Neural crest cell (in vitro differentiated cells): ENCODE measurements at regions not wholly inside any gene's neighbourhood (a gene's known extent, or its start where the extent isn't known, plus 50 kb on each side); places are given as distances from the start of the nearest gene placed in this dataset.

ENCODE experiments used
- DNase-seq: peaks from one replicate; pipeline ENCODE4 v3.0.0; 2021; ENCODE audit warnings: low read depth, mixed read lengths, low spot score
- H3K27ac Mint-ChIP-seq: one replicate; pipeline ENCODE4 v1.8.0; 2021; ENCODE audit warnings: mild to moderate bottlenecking, mixed read lengths; ENCODE audit not compliant: unreplicated experiment
- H3K27me3 Mint-ChIP-seq: 2 replicates; pipeline ENCODE4 v1.8.0; 2021; ENCODE audit warnings: low read depth, mild to moderate bottlenecking, mixed read lengths
- H3K36me3 Mint-ChIP-seq: 2 replicates; pipeline ENCODE4 v1.8.0; 2021; ENCODE audit warnings: low read depth, mild to moderate bottlenecking, mixed read lengths
- H3K4me1 Mint-ChIP-seq: 2 replicates; pipeline ENCODE4 v1.8.0; 2021; ENCODE audit warnings: mixed read lengths
- H3K4me3 Mint-ChIP-seq: one replicate; pipeline ENCODE4 v1.8.0; 2021; ENCODE audit warnings: mild to moderate bottlenecking, mixed read lengths
- H3K9me3 Mint-ChIP-seq: 2 replicates; pipeline ENCODE4 v1.8.0; 2021; ENCODE audit warnings: mixed read lengths
- CTCF ChIP-seq: fragments of 200-600 bp; sonication (generic); conservative IDR thresholded peaks from 2 replicates; pipeline ENCODE4 v1.5.0; 2021; ENCODE audit warnings: antibody characterized with exemption, mild to moderate bottlenecking

DNA sequence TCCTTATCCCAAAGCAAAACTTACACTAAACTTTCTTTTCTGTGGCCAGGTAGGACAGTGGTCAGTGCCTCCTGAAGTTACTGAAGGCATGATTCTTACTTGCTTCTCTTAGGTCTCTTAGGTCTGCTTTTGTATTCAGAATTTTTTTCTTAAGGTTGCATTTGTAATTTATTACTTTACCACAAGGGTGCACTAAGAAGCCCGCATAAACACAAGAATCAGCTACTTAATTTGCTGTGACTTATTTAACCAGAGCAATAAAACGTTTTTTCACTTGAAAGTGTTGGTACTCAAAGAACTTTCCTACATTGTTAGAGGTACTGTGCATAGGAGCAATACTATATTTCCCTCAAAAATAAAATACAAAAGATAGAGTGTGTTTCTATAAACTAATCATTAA, 75.4 kb upstream of the LAMA2 start:
- Mint-ChIP-seq H3K27ac (no peak overlapping the region), H3K4me1 (peaks cover 9% of the 10 kb centered on the region), H3K4me3 (no peak overlapping the region), H3K27me3 (no peaks in the 10 kb centered on the region), H3K36me3 (no peaks in the 10 kb centered on the region), H3K9me3 (no peaks in the 10 kb centered on the region)
- no peak for DNase-seq
- TF ChIP-seq CTCF, result peak; percentile 67

- no peaks in the 10 kb centered on the region for H3K27me3 Mint-ChIP-seq
- DNase-seq, result no peak
- no peak overlapping the region for H3K4me3 Mint-ChIP-seq
- no peak for TF ChIP-seq CTCF
- H3K27ac Mint-ChIP-seq, result no peak overlapping the region
- H3K9me3 Mint-ChIP-seq, result peaks cover 4% of the 10 kb centered on the region
- H3K36me3 Mint-ChIP-seq, result peaks cover 2% of the 10 kb centered on the region
- H3K4me1 Mint-ChIP-seq, result peaks cover 9% of the 10 kb centered on the region
Measured at GRCh38 chr6:128806261-128806660, 76.7 kb upstream of the LAMA2 start.

DNA sequence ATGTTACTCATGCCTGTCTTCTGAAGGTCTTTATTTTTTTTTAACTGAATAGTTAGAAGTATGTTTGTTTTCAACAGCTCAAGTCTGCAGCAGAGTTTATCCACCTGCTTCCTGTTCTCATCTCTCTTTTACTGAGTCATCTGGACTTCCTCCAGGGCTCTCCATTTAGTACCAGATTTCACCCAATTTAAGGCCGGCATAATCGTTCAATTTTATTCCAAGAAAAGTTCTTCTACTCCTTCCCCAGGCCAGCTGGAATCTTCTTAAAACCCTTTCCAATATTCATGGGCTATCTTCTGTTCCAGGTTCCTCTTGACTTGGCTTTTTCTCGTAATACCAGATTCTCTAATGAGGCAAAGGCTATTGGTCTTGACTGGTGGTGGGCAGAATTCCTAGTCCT, 79.0 kb upstream of the LAMA2 start:
- no peaks in the 10 kb centered on the region for H3K27me3 Mint-ChIP-seq
- no peak overlapping the region for H3K4me3 Mint-ChIP-seq
- no peak for DNase-seq
- no peak for TF ChIP-seq CTCF
- peaks cover 4% of the 10 kb centered on the region for H3K9me3 Mint-ChIP-seq
- peak overlapping the region; percentile 60 for H3K27ac Mint-ChIP-seq
- H3K36me3 Mint-ChIP-seq, result peaks cover 2% of the 10 kb centered on the region
- H3K4me1 Mint-ChIP-seq, result peaks cover 9% of the 10 kb centered on the region

GRCh38 chr6:128801621-128802020, 81.3 kb upstream of the LAMA2 start:
- Mint-ChIP-seq H3K27me3 (no peaks in the 10 kb centered on the region), H3K4me3 (no peak overlapping the region), H3K4me1 (no peaks in the 10 kb centered on the region), H3K36me3 (peaks cover 2% of the 10 kb centered on the region), H3K27ac (no peak overlapping the region), H3K9me3 (peaks cover 4% of the 10 kb centered on the region)
- no peak for DNase-seq
- TF ChIP-seq CTCF, result no peak

GRCh38 chr6:128784266-128784665, 98.7 kb upstream of the LAMA2 start:
- peaks cover 5% of the 10 kb centered on the region for H3K9me3 Mint-ChIP-seq
- no peak overlapping the region for H3K4me3 Mint-ChIP-seq
- TF ChIP-seq CTCF, result no peak
- H3K27ac Mint-ChIP-seq, result no peak overlapping the region
- no peaks in the 10 kb centered on the region for H3K4me1 Mint-ChIP-seq
- H3K27me3 Mint-ChIP-seq, result no peaks in the 10 kb centered on the region
- H3K36me3 Mint-ChIP-seq, result no peaks in the 10 kb centered on the region
- DNase-seq, result no peak

DNA sequence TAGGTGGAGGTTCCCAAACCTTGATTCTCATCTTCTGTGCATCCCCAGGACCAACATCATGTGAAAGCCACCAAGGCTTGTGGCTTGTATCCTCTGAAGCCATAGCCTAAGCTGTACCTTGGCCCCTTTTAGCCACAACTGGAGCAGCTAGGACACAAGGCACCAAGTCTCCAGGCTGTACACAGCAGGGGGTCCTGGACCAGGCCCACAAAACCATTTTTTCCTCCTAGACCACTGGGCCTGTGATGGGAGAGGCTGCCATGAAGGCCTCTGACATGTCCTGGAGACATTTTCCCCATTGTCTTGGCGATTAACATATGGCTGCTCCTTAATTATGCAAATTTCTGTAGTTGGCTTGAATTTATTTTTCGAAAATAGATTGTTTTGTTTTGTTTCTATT, 114.8 kb upstream of the LAMA2 start:
- no peaks in the 10 kb centered on the region for H3K27me3 Mint-ChIP-seq
- H3K36me3 Mint-ChIP-seq, result peaks cover 5% of the 10 kb centered on the region
- DNase-seq, result no peak
- peaks cover 16% of the 10 kb centered on the region for H3K9me3 Mint-ChIP-seq
- no peak for TF ChIP-seq CTCF
- no peaks in the 10 kb centered on the region for H3K4me1 Mint-ChIP-seq
- H3K4me3 Mint-ChIP-seq, result no peak overlapping the region
- H3K27ac Mint-ChIP-seq, result no peak overlapping the region
